Nephron progenitor cell (in vitro differentiated cells): ENCODE measurements at regions not wholly inside any gene's neighbourhood (a gene's known extent, or its start where the extent isn't known, plus 50 kb on each side); places are given as distances from the start of the nearest gene placed in this dataset.
A peak's percentile ranks its signal among the peaks of the same experiment; 100 is the strongest.

ENCODE experiments used
- DNase-seq: peaks from one replicate; pipeline ENCODE4 v3.0.0; 2021
- H3K27ac Mint-ChIP-seq: 2 replicates; pipeline ENCODE4 v1.8.0; 2021; ENCODE audit warnings: mild to moderate bottlenecking, moderate library complexity, mixed read lengths
- H3K27me3 Mint-ChIP-seq: 2 replicates; pipeline ENCODE4 v1.8.0; 2021; ENCODE audit warnings: mild to moderate bottlenecking, low read depth, mixed read lengths; ENCODE audit not compliant: poor library complexity
- H3K36me3 Mint-ChIP-seq: 2 replicates; pipeline ENCODE4 v1.8.0; 2021; ENCODE audit warnings: low read depth, mixed read lengths
- H3K4me1 Mint-ChIP-seq: 2 replicates; pipeline ENCODE4 v1.8.0; 2021; ENCODE audit warnings: mixed read lengths
- H3K4me3 Mint-ChIP-seq: 2 replicates; pipeline ENCODE4 v1.8.0; 2021; ENCODE audit warnings: mild to moderate bottlenecking, moderate library complexity, mixed read lengths
- H3K9me3 Mint-ChIP-seq: 2 replicates; pipeline ENCODE4 v1.8.0; 2021; ENCODE audit warnings: mild to moderate bottlenecking, moderate library complexity, mixed read lengths
- CTCF ChIP-seq: fragments of 200-600 bp; sonication (generic); IDR thresholded peaks from 2 replicates; pipeline ENCODE4 v1.5.0; 2021; ENCODE audit warnings: antibody characterized with exemption

- H3K4me3 Mint-ChIP-seq = no peak overlapping the region
- no peak for TF ChIP-seq CTCF
- H3K27ac Mint-ChIP-seq = no peak overlapping the region
- no peak for DNase-seq
- no peaks in the 10 kb centered on the region for H3K4me1 Mint-ChIP-seq
- peaks cover 44% of the 10 kb centered on the region for H3K36me3 Mint-ChIP-seq
- peaks cover 3% of the 10 kb centered on the region for H3K27me3 Mint-ChIP-seq
- peaks cover 7% of the 10 kb centered on the region for H3K9me3 Mint-ChIP-seq
Measured at GRCh38 chr4:22336822-22337221, 179.0 kb downstream of the ADGRA3 start.

GRCh38 chr4:22334155-22334554, 181.7 kb downstream of the ADGRA3 start:
- Mint-ChIP-seq H3K9me3 (no peaks in the 10 kb centered on the region), H3K36me3 (peaks cover 28% of the 10 kb centered on the region)

GRCh38 chr4:22324422-22324821, 191.4 kb downstream of the ADGRA3 start:
- no peak overlapping the region for H3K27ac Mint-ChIP-seq
- no peak for DNase-seq
- no peaks in the 10 kb centered on the region for H3K9me3 Mint-ChIP-seq
- no peak for TF ChIP-seq CTCF
- peaks cover 6% of the 10 kb centered on the region for H3K4me1 Mint-ChIP-seq
- H3K27me3 Mint-ChIP-seq = no peaks in the 10 kb centered on the region
- H3K4me3 Mint-ChIP-seq = no peak overlapping the region
- H3K36me3 Mint-ChIP-seq = peaks cover 7% of the 10 kb centered on the region

More at GRCh38 chr4:22334155-22334554, 181.7 kb downstream of the ADGRA3 start:
- Mint-ChIP-seq H3K4me1 (no peaks in the 10 kb centered on the region), H3K4me3 (no peak overlapping the region), H3K27me3 (peaks cover 3% of the 10 kb centered on the region), H3K27ac (no peak overlapping the region)
- no peak for TF ChIP-seq CTCF
- DNase-seq = no peak

- H3K27ac Mint-ChIP-seq = no peak overlapping the region
- H3K36me3 Mint-ChIP-seq = no peaks in the 10 kb centered on the region
- no peak for TF ChIP-seq CTCF
- no peak overlapping the region for H3K4me3 Mint-ChIP-seq
- no peak for DNase-seq
- H3K4me1 Mint-ChIP-seq = peaks cover 6% of the 10 kb centered on the region
- H3K27me3 Mint-ChIP-seq = no peaks in the 10 kb centered on the region
- no peaks in the 10 kb centered on the region for H3K9me3 Mint-ChIP-seq
Measured at GRCh38 chr4:22323691-22324090, 192.2 kb downstream of the ADGRA3 start.

GRCh38 chr4:22322996-22323395, 192.9 kb downstream of the ADGRA3 start:
- TF ChIP-seq CTCF = no peak
- peaks cover 6% of the 10 kb centered on the region for H3K4me1 Mint-ChIP-seq
- H3K4me3 Mint-ChIP-seq = no peak overlapping the region
- H3K36me3 Mint-ChIP-seq = no peaks in the 10 kb centered on the region
- no peaks in the 10 kb centered on the region for H3K27me3 Mint-ChIP-seq
- H3K9me3 Mint-ChIP-seq = no peaks in the 10 kb centered on the region
- H3K27ac Mint-ChIP-seq = no peak overlapping the region
- no peak for DNase-seq

- DNase-seq = no peak
- Mint-ChIP-seq H3K27ac (peak overlapping the region; percentile 41), H3K9me3 (no peaks in the 10 kb centered on the region), H3K4me3 (no peak overlapping the region), H3K27me3 (no peaks in the 10 kb centered on the region), H3K4me1 (peaks cover 20% of the 10 kb centered on the region), H3K36me3 (no peaks in the 10 kb centered on the region)
- TF ChIP-seq CTCF = no peak
Measured at GRCh38 chr4:22315628-22316027, 200.2 kb downstream of the ADGRA3 start.
